ENCODE measurements at regions not wholly inside any gene's neighbourhood (a gene's known extent, or its start where the extent isn't known, plus 50 kb on each side); places are given as distances from the start of the nearest gene placed in this dataset.
"Not testable (repeated sequence)": the region's sequence is repeated elsewhere in the genome, so short reads cannot be mapped to it uniquely, and the experiment has no call there.

- no peak for DNase-seq
Observed at GRCh38 chr1:200316148-200316803, 93.6 kb downstream of the ZNF281 start.

- peak; percentile 98 for DNase-seq
Observed at GRCh38 chr1:200314085-200314750, 95.6 kb downstream of the ZNF281 start.

- DNase-seq = peak; percentile 55
Observed at GRCh38 chr1:200311256-200311655, 98.6 kb downstream of the ZNF281 start.

- DNase-seq = no peak
Observed at GRCh38 chr1:200310824-200311223, 99.0 kb downstream of the ZNF281 start.

GRCh38 chr1:200307755-200308066 is 102.1 kb downstream of the ZNF281 start:
- DNase-seq = no peak

- peak; percentile 51 for DNase-seq
Observed at GRCh38 chr1:200306944-200307754, 102.7 kb downstream of the ZNF281 start.

GRCh38 chr1:200305806-200306205 is 104.0 kb downstream of the ZNF281 start:
- no peak for DNase-seq

- no peak for DNase-seq
Observed at GRCh38 chr1:200304171-200304570, 105.7 kb downstream of the ZNF281 start.

- peak; percentile 54 for DNase-seq
Observed at GRCh38 chr1:200302921-200303290, 106.9 kb downstream of the ZNF281 start.

GRCh38 chr1:200302192-200302920 is 107.5 kb downstream of the ZNF281 start:
- DNase-seq = peak; percentile 59

- no peak for DNase-seq
Observed at GRCh38 chr1:200301152-200301551, 108.7 kb downstream of the ZNF281 start.

GRCh38 chr1:200299571-200299970 is 110.3 kb downstream of the ZNF281 start:
- peak; percentile 34 for DNase-seq

- no peak for DNase-seq
Observed at GRCh38 chr1:200298242-200298641, 111.6 kb downstream of the ZNF281 start.

- DNase-seq = peak; percentile 14
Observed at GRCh38 chr1:200296091-200296661, 113.7 kb downstream of the ZNF281 start.

- peak; percentile 16 for DNase-seq
Observed at GRCh38 chr1:200294241-200294640, 115.6 kb downstream of the ZNF281 start.

- DNase-seq = no peak
Observed at GRCh38 chr1:200292699-200293098, 117.1 kb downstream of the ZNF281 start.

GRCh38 chr1:200291106-200291505 is 118.7 kb downstream of the ZNF281 start:
- no peak for DNase-seq

- peak; percentile 23 for DNase-seq
Observed at GRCh38 chr1:200290010-200290685, 119.7 kb downstream of the ZNF281 start.

GRCh38 chr1:200288226-200288625 is 121.6 kb downstream of the ZNF281 start:
- DNase-seq = no peak

GRCh38 chr1:200284236-200284635 is 125.6 kb downstream of the ZNF281 start:
- DNase-seq = not testable (repeated sequence)

GRCh38 chr1:200282497-200283122 is 127.2 kb downstream of the ZNF281 start:
- DNase-seq = no peak
